ENCODE measurements at regions not wholly inside any gene's neighbourhood (a gene's known extent, or its start where the extent isn't known, plus 50 kb on each side); places are given as distances from the start of the nearest gene placed in this dataset.
"Not testable (repeated sequence)": the region's sequence is repeated elsewhere in the genome, so short reads cannot be mapped to it uniquely, and the experiment has no call there.

- no peak for DNase-seq (ENCODE audit: low read depth)
Observed at GRCh38 chr5:51172903-51173626, 210.2 kb upstream of the ISL1 start.

GRCh38 chr5:51181208-51181894 lies 201.9 kb upstream of the ISL1 start:
- no peak for DNase-seq (ENCODE audit: low read depth)

GRCh38 chr5:51185850-51186329 lies 197.4 kb upstream of the ISL1 start:
- DNase-seq (ENCODE audit: low read depth) = no peak

- DNase-seq (ENCODE audit: low read depth) = no peak
Observed at GRCh38 chr5:51188001-51188591, 195.2 kb upstream of the ISL1 start.

GRCh38 chr5:51194671-51195070 lies 188.6 kb upstream of the ISL1 start:
- no peak for DNase-seq (ENCODE audit: low read depth)

- DNase-seq (ENCODE audit: low read depth) = no peak
Observed at GRCh38 chr5:51201024-51201423, 182.2 kb upstream of the ISL1 start.

GRCh38 chr5:51201708-51202107 lies 181.5 kb upstream of the ISL1 start:
- DNase-seq (ENCODE audit: low read depth) = no peak

GRCh38 chr5:51202161-51202560 lies 181.1 kb upstream of the ISL1 start:
- no peak for DNase-seq (ENCODE audit: low read depth)

- DNase-seq (ENCODE audit: low read depth) = no peak
Observed at GRCh38 chr5:51203598-51203997, 179.7 kb upstream of the ISL1 start.

GRCh38 chr5:51208296-51208695 lies 175.0 kb upstream of the ISL1 start:
- DNase-seq (ENCODE audit: low read depth) = no peak

- no peak for DNase-seq (ENCODE audit: low read depth)
Observed at GRCh38 chr5:51214746-51215145, 168.5 kb upstream of the ISL1 start.

- no peak for DNase-seq (ENCODE audit: low read depth)
Observed at GRCh38 chr5:51225789-51226742, 157.2 kb upstream of the ISL1 start.

GRCh38 chr5:51227963-51228470 lies 155.2 kb upstream of the ISL1 start:
- DNase-seq (ENCODE audit: low read depth) = no peak

GRCh38 chr5:51230336-51230735 lies 152.9 kb upstream of the ISL1 start:
- DNase-seq (ENCODE audit: low read depth) = no peak

- no peak for DNase-seq (ENCODE audit: low read depth)
Observed at GRCh38 chr5:51242456-51242855, 140.8 kb upstream of the ISL1 start.

- not testable (repeated sequence) for DNase-seq (ENCODE audit: low read depth)
Observed at GRCh38 chr5:51250957-51251356, 132.3 kb upstream of the ISL1 start.

- no peak for DNase-seq (ENCODE audit: low read depth)
Observed at GRCh38 chr5:51271261-51271660, 112.0 kb upstream of the ISL1 start.

- DNase-seq (ENCODE audit: low read depth) = no peak
Observed at GRCh38 chr5:51273021-51273420, 110.2 kb upstream of the ISL1 start.

- DNase-seq (ENCODE audit: low read depth) = no peak
Observed at GRCh38 chr5:51273871-51274270, 109.4 kb upstream of the ISL1 start.

- no peak for DNase-seq (ENCODE audit: low read depth)
Observed at GRCh38 chr5:51275428-51275827, 107.8 kb upstream of the ISL1 start.

GRCh38 chr5:51276250-51276649 lies 107.0 kb upstream of the ISL1 start:
- DNase-seq (ENCODE audit: low read depth) = no peak

- DNase-seq (ENCODE audit: low read depth) = no peak
Observed at GRCh38 chr5:51278539-51278938, 104.7 kb upstream of the ISL1 start.
